ENCODE measurements at regions not wholly inside any gene's neighbourhood (a gene's known extent, or its start where the extent isn't known, plus 50 kb on each side); places are given as distances from the start of the nearest gene placed in this dataset.
"Not testable (repeated sequence)": the region's sequence is repeated elsewhere in the genome, so short reads cannot be mapped to it uniquely, and the experiment has no call there.

DNA sequence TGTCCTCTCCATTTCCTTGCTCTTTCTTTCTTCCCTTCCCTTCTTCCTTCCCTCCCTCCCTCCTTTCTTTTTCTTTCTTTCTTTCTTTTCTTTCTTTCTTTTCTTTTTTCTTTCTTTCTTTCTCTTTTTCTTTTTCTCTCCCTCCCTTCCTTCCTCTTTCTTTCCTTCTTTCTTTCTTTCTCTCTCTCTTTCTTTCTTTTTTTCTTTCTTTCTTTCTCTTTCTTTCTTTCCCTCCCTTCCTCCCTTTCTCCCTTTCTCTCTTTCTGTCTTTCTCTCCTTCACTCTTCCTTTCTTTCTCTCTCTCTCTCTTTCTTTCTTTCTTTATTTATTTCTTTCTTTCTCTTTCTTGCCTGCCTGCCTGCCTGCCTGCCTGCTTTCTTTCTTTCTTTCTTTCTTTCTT, 326.8 kb upstream of the ONECUT1 start:
- not testable (repeated sequence) for H3K36me3 Mint-ChIP-seq, H3K4me3 Mint-ChIP-seq, H3K4me1 Mint-ChIP-seq, H3K27ac Mint-ChIP-seq, H3K9me3 Mint-ChIP-seq, H3K27me3 Mint-ChIP-seq

DNA sequence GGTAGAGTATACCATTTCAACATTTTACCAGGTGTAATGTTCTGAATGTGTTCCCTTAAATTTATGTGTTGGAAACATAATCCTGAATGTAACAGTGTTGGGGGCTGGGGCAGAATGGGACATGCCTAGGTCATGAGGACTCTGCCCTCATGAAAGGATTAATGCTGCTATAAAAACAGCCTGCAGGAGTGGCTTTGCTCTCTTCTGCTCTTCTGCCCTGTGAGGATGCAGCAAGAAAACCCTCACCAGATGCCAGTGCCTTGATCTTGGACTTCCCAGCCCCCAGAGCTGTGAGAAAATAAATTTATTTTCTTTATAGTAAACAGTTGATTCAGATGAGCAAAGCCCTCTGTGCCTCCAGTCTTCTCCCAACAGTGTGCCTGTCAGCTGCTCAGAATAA, 326.0 kb upstream of the ONECUT1 start:
- Mint-ChIP-seq H3K36me3 (no peaks in the 10 kb centered on the region), H3K27me3 (peaks cover 6% of the 10 kb centered on the region), H3K9me3 (peaks cover 0 to 2% (median 0%) of the 10 kb centered on the region in 3 donors), H3K4me3 (no peak overlapping the region), H3K4me1 (no peaks in the 10 kb centered on the region), H3K27ac (no peak overlapping the region)

DNA sequence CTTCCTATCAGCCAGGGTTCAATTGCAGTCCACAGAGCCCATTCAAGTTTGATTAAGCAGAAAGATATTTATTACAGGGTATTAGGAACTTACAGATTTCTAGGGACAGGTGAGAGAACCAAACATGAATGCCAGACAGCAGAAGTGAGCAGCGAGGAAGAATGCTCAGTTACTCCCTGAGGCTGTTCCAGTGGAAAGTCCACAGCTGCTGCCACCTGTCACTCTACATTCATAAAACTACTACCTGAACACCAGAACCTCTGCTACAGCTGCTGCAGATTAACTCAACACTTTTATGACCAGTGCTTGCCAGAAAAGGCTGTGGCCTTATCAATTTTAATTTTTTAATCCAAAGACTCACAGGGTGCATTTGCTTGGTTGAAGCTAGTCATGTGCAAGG, 325.4 kb upstream of the ONECUT1 start:
- Mint-ChIP-seq H3K36me3 (no peaks in the 10 kb centered on the region), H3K9me3 (peaks cover 0 to 2% (median 0%) of the 10 kb centered on the region in 3 donors), H3K4me1 (no peaks in the 10 kb centered on the region), H3K4me3 (no peak overlapping the region), H3K27me3 (peaks cover 6% of the 10 kb centered on the region), H3K27ac (no peak overlapping the region)

DNA sequence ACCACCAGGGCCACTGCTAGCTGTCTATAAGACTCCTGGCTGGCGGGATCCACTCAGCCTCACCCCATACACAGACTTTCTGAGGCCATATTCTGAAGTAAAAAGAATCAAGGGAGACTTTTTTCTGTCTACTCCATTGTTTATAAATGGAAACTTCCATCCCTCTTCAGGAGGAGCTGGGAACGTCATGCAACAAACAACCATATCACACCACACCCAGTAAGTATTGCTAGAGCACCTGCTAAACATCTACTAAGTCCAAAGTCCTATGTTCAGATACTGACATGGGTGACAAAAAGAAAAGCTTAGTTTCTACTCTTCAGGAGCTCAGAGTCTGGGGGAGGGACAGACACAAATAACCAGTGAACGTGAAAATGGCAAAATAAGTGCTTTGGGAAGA, 324.8 kb upstream of the ONECUT1 start:
- no peaks in the 10 kb centered on the region for H3K36me3 Mint-ChIP-seq
- no peak overlapping the region for H3K27ac Mint-ChIP-seq
- H3K27me3 Mint-ChIP-seq, result peaks cover 6% of the 10 kb centered on the region
- peaks cover 0 to 2% (median 0%) of the 10 kb centered on the region in 3 donors for H3K9me3 Mint-ChIP-seq
- no peak overlapping the region for H3K4me3 Mint-ChIP-seq
- H3K4me1 Mint-ChIP-seq, result no peaks in the 10 kb centered on the region

DNA sequence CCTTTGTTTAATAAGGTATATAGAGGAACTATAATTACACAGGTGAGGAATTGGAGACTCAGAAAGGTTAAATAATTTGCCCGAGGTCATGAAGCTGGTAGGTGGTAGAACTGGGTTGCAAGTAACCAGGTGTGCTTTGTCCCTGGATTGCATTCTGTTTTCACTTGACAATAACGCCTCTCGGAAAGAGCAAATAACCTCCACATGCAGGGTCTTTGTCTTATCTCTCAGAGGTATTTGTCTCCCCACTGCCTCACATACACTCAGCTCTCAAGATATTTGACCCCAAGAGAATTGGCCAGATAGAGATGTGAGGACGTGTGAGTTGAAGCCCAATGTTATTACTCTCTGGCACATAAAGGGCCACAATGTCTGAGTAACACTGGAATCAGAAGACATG, 320.9 kb upstream of the ONECUT1 start:
- Mint-ChIP-seq H3K4me3 (no peak overlapping the region), H3K9me3 (peaks cover 0 to 2% (median 0%) of the 10 kb centered on the region in 3 donors), H3K27ac (no peak overlapping the region), H3K36me3 (no peaks in the 10 kb centered on the region), H3K27me3 (peaks cover 6% of the 10 kb centered on the region), H3K4me1 (no peaks in the 10 kb centered on the region)

DNA sequence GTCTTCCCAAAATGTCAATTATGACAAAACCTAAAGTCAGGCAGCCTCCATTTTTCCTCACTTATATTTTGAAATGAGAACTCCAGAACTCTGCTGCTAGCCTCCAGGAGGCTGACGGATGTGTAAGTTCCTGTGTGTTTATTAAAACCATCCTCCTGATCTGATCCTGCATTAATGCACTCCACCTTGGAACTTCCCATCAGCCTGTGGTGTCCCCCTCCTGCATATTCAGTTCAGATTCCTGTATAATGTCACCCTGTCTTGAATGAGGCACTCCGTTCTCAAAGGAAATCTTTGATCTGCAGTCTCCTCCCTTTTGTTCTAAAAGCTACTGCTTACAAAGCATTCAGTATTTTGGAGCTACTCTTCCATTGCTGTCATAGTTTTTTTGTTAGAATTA, 318.2 kb upstream of the ONECUT1 start:
- Mint-ChIP-seq H3K27me3 (peaks cover 4% of the 10 kb centered on the region), H3K36me3 (no peaks in the 10 kb centered on the region), H3K4me1 (no peaks in the 10 kb centered on the region), H3K27ac (peak overlapping the region in 1 of 3 donors; percentile 79), H3K9me3 (no peaks in the 10 kb centered on the region), H3K4me3 (peak overlapping the region in 1 of 4 donors; percentile 26)

DNA sequence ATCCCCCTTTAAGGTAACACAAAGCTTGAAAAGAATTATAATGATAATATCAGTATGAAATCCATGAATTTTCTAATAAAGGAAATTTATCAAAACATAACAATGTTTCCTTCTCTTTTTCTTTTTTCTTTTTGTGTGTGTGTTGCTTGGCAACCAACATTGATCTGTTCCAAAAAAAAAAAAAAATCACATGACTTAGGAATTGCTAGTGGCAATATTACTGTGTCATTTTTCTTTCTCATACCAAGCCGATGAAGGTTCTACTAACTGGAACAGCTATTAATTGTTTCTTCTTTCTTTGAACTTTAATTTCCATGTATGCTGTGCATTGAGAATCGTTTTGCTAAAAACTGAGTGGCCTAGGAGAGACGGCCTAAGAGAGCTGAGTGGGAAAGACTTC, 317.7 kb upstream of the ONECUT1 start:
- Mint-ChIP-seq H3K27ac (no peak overlapping the region), H3K36me3 (no peaks in the 10 kb centered on the region), H3K9me3 (no peaks in the 10 kb centered on the region), H3K4me1 (no peaks in the 10 kb centered on the region), H3K27me3 (peaks cover 4% of the 10 kb centered on the region), H3K4me3 (no peak overlapping the region)

DNA sequence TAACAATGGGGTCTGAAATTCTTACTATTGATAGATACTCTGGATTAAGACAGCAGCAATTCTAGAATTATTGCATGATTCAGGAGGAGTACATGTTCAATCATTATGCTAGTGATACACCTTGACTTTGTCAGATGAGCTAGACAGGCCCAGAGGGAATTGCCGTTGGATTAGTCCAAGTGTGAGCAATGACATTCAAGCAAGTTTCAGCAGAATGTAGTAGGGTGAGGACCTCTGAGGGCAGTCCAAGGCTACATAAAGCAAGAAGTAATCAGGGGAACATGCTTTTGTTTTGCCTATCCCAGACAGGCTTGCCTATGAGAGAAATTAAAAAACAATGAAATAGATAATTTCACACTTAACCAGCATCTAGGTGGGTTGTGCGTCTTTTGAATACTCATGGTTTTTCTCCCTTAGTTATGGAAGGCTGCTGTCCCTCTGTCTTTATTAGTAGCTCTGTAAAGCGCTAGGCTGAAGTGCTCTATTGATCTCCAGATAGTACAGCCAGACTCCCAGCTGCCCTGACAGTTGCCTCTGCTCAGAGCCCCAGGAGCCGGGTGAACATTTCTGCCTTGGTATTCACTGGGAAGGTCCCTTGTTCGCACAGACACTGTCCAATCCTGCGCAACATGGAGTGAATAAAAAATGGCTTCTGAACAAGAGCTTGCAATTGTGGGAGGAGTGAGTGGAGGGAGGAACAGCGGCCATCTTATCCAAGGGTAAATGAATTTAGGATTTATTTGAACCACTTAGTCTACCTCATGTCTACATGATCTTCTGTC, 316.6 kb upstream of the ONECUT1 start:
- Mint-ChIP-seq H3K4me3 (no peak overlapping the region), H3K27me3 (peaks cover 3% of the 10 kb centered on the region), H3K36me3 (no peaks in the 10 kb centered on the region), H3K27ac (no peak overlapping the region), H3K9me3 (no peaks in the 10 kb centered on the region), H3K4me1 (no peaks in the 10 kb centered on the region)

DNA sequence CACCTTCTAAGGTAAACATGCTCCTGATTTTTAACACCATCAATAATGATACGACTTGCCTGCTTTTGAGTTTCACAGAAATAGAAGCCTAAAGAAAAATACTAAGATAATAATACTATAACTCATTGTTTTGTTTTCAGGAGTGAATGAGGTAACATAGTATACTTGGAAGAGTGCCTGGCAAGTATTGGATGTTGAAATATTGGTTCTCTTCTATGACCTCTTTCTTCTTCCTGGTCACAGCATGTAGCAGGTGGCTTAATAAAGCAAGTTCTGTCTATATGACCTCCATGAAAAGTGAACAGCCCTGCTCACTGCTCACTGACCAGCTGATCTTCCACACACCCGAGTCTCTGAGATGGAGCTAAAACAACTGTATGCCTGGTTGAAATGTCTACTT, 312.3 kb upstream of the ONECUT1 start:
- Mint-ChIP-seq H3K9me3 (peaks cover 0 to 1% (median 0%) of the 10 kb centered on the region in 3 donors), H3K4me3 (no peak overlapping the region), H3K36me3 (peaks cover 2% of the 10 kb centered on the region), H3K4me1 (no peaks in the 10 kb centered on the region), H3K27me3 (no peaks in the 10 kb centered on the region), H3K27ac (no peak overlapping the region)

DNA sequence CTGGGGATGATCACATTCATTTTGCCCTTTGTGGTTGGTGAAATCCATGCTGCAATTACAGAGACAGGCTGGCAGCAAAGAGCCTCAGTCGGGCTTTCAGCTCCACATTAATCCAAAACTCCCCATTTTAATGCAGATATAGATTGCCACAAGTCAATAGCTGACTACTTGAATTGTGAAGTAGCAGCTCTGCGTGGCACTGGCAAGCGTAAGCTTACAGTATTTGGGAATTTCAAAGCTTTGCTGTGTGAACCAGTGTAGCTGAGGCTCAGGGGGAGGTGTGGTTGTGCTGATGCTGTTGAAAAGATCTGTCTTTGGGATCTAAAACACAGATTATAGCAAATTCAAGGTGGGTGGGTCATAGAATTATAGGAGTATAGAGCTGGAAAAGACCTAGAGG, 290.3 kb upstream of the ONECUT1 start:
- Mint-ChIP-seq H3K4me1 (no peaks in the 10 kb centered on the region), H3K9me3 (peaks cover 0 to 5% (median 4%) of the 10 kb centered on the region in 3 donors), H3K36me3 (no peaks in the 10 kb centered on the region), H3K27ac (no peak overlapping the region), H3K4me3 (no peak overlapping the region), H3K27me3 (no peaks in the 10 kb centered on the region)

DNA sequence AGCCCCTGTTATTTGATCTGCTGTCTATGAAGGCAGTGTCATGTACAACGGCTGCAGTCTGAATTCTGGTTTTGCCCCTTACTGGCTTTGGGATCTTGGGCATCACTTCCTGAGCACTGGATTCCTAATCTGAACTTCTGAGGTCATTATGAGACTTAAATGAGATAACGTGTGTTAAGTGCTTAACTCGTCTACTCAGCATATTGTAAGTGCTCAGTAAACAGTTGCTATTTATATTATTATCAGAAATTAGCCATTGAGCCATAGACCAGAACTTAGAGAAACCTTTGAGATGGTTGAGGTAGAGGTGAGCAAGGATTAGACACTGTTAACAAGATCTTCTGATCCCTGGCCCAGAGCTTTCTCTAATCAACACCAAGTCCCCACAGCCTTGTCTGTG, 284.1 kb upstream of the ONECUT1 start:
- Mint-ChIP-seq H3K27ac (no peak overlapping the region), H3K4me3 (no peak overlapping the region), H3K9me3 (peaks cover 0 to 5% (median 0%) of the 10 kb centered on the region in 3 donors), H3K27me3 (no peaks in the 10 kb centered on the region), H3K36me3 (no peaks in the 10 kb centered on the region), H3K4me1 (no peaks in the 10 kb centered on the region)

DNA sequence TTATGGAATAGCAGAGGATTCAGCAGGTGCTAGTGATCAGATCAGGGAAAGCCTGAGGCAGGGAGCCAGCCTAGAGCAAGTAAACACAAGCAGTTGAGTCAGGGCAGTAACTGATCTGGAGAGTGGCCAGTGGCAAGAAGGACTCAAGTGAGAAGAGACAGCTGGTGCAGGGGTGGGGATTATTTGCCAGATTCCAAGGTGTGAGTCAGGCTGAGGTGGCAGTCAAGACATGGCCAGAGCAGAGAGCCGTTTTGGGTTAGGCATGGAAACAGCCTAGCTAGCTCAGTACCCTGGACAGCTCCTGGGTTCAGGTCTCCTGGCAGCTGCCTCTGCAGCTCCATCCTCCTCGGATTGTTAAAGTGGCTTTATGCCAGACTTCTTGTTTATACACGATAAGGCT, 281.9 kb upstream of the ONECUT1 start:
- no peak overlapping the region for H3K4me3 Mint-ChIP-seq
- H3K4me1 Mint-ChIP-seq, result no peaks in the 10 kb centered on the region
- H3K27me3 Mint-ChIP-seq, result peaks cover 2% of the 10 kb centered on the region
- H3K9me3 Mint-ChIP-seq, result peaks cover 0 to 3% (median 0%) of the 10 kb centered on the region in 3 donors
- H3K36me3 Mint-ChIP-seq, result no peaks in the 10 kb centered on the region
- H3K27ac Mint-ChIP-seq, result no peak overlapping the region

DNA sequence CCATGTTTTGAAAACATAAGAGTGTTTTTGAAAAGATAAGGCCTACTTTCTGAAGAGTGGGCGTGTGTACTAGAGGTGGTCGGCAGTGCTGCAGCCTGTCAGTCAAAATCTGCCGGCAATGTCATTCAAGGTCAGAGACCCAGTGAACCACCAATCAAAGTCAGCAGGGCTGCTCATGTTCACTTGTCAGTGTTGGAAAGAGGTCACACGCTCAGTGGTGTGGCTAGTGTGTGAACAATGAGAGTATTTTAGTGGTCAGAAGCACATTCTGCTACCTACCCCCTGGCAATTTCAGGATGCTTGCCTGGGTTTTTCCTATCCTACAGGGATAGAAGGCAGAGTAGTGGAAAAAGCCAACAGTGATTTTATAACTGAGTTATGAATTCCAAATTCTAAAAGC, 278.5 kb upstream of the ONECUT1 start:
- Mint-ChIP-seq H3K4me1 (peaks cover 0 to 2% (median 0%) of the 10 kb centered on the region in 3 donors), H3K9me3 (peaks cover 0 to 3% (median 1%) of the 10 kb centered on the region in 3 donors), H3K36me3 (no peaks in the 10 kb centered on the region), H3K27ac (no peak overlapping the region), H3K27me3 (peaks cover 2% of the 10 kb centered on the region), H3K4me3 (no peak overlapping the region)

DNA sequence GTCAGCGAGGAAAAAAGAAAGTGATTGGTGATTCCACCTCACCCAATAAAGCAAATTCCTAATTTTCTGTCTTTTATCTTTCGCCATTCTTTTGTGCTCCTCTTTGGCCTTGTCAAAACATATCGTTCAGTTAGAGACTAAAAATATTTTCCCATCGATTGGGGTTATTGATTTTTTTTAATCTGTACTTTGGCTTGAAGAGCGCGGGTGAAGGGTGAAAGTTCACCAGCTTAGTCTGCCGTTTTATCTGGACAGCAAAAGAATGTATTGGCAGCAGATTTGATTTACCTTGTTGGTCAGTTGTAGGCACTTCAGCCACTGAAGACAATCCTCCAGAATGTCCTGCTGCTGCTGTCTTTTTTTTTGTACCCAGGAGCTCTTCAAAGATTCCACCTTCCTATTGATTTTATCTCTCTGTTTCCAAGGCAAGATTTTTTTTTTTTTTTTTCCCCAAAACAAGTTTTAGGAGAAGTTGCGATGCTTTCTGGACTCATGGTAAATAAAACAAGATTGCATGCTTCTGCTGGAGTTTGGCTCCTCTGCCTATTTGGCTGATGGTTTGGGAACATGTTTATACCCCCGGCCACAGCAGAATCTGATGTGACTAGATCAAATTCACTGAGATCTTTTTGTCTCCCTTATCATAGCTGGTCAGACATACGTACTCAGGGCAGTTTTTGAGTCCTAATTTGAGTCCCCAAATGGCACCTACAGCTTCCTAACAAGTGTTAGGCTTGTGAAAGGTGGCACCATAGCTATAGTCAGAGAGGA, 269.3 kb upstream of the ONECUT1 start:
- Mint-ChIP-seq H3K36me3 (no peaks in the 10 kb centered on the region), H3K27ac (no peak overlapping the region), H3K4me1 (no peaks in the 10 kb centered on the region), H3K27me3 (no peaks in the 10 kb centered on the region), H3K4me3 (no peak overlapping the region), H3K9me3 (peaks cover 2 to 4% (median 2%) of the 10 kb centered on the region in 3 donors)

DNA sequence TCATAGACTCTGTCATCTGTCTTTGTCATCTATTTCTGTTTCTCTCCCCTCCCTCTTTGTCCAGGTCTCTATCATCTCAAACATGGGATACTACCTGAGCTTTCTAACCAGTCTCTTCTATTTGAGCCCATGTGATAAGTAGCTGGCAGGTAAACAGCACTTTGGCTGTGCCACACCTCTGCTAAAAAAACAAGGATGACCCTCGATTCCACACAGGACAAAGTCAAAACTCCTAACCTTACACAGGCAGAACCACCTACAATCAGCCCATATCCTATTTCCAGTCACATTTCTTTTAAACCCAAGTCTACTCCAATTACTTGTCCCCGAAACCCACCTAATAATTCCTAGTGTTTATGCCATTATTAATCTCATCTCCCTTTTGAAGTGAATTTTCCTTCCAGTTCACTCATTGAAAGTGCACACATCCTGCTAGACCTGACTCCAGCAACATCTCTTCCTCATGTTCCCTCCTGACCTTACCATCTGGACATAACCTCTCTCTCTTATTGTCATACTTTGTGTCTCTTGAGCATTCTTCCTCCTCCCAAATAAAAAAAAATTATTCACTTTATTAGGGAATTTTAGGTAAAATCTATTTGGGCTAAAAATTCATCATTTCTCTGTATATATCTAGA, 256.1 kb upstream of the ONECUT1 start:
- Mint-ChIP-seq H3K27ac (no peak overlapping the region), H3K27me3 (peaks cover 3% of the 10 kb centered on the region), H3K36me3 (peaks cover 8% of the 10 kb centered on the region), H3K9me3 (peaks cover 6 to 33% (median 19%) of the 10 kb centered on the region in 3 donors), H3K4me1 (peaks cover 0 to 1% (median 0%) of the 10 kb centered on the region in 3 donors), H3K4me3 (peak overlapping the region in 1 of 4 donors; percentile 49)
